ENCODE measurements at regions not wholly inside any gene's neighbourhood (a gene's known extent, or its start where the extent isn't known, plus 50 kb on each side); places are given as distances from the start of the nearest gene placed in this dataset.

- TF ChIP-seq CBX1 (IDR thresholded peaks at IDR 0.05; ENCODE audit: low read depth) (no peak), ZNF384 (IDR thresholded peaks at IDR 0.05; ENCODE audit: low read depth, low read length) (no peak), KDM5B (IDR thresholded peaks at IDR 0.05; ENCODE audit: insufficient replicate concordance, low read depth, low read length) (no peak), ARID3A (IDR thresholded peaks at IDR 0.05; ENCODE audit: borderline replicate concordance, low read depth, low read length) (no peak), PBX2 (CRISPR knock-in tag; IDR thresholded peaks at IDR 0.05; ENCODE audit: low read depth) (no peak), PBX2 (tag; conservative IDR thresholded peaks at IDR 0.05; ENCODE audit: low read depth) (no peak), POLR2A (conservative IDR thresholded peaks at IDR 0.05) (no peak), REST (IDR thresholded peaks at IDR 0.05; ENCODE audit: borderline replicate concordance) (no peak), REST (CRISPR knock-in tag; IDR thresholded peaks at IDR 0.05; ENCODE audit: low read depth) (no peak), ZZZ3 (IDR thresholded peaks at IDR 0.05) (no peak), TAF7 (tag; IDR thresholded peaks at IDR 0.05) (no peak), EZH2 (IDR thresholded peaks at IDR 0.05; ENCODE audit: borderline replicate concordance, low read depth, low read length) (no peak), MBD2 (IDR thresholded peaks at IDR 0.05; ENCODE audit: borderline replicate concordance, low read depth) (no peak), ZFP36 (IDR thresholded peaks at IDR 0.05; ENCODE audit: low read depth, low read length, partially characterized antibody) (no peak), E2F6 (IDR thresholded peaks at IDR 0.05; ENCODE audit: borderline replicate concordance in 1 of 2, extremely low read depth in 1 of 2, insufficient read depth in 1 of 2, insufficient read length in 1 of 2, low read depth in 1 of 2, low read length in 1 of 2, poor library complexity in 1 of 2, severe bottlenecking in 1 of 2) (no peak), SRF (CRISPR knock-in tag; IDR thresholded peaks at IDR 0.05) (no peak)
Observed at GRCh38 chr9:134229466-134230091, 65.2 kb upstream of the RNU6ATAC start.
